ENCODE measurements at regions not wholly inside any gene's neighbourhood (a gene's known extent, or its start where the extent isn't known, plus 50 kb on each side); places are given as distances from the start of the nearest gene placed in this dataset.

GRCh38 chr2:204213588-204213987 lies 277.0 kb downstream of the ICOS start:
- Histone ChIP-seq H3K4me1 (no peaks in the 10 kb centered on the region), H3K36me3 (no peaks in the 10 kb centered on the region), H3K27me3 (no peaks in the 10 kb centered on the region), H3K27ac (no peak overlapping the region), H3K9me3 (no peaks in the 10 kb centered on the region), H3K4me3 (no peak overlapping the region)
- TF ChIP-seq POLR2AphosphoS5 (IDR thresholded peaks at IDR 0.05) (no peak), CTCF (IDR thresholded peaks at IDR 0.05) (no peak), EP300 (IDR thresholded peaks at IDR 0.05) (no peak), POLR2A (IDR thresholded peaks at IDR 0.05) (no peak)
- intact Hi-C loops (cut with DNase I; ENCODE audit: low total_unique reads): no loop called here
- DNase-seq: no peak

- Histone ChIP-seq H3K36me3 (no peaks in the 10 kb centered on the region), H3K27ac (no peak overlapping the region), H3K4me3 (no peak overlapping the region), H3K4me1 (no peaks in the 10 kb centered on the region), H3K9me3 (no peaks in the 10 kb centered on the region), H3K27me3 (no peaks in the 10 kb centered on the region)
- WGBS, 5 donors: 86 to 95% (median 89%) methylated on average over 2 of the region's 2 CpGs
- DNase-seq: no peak
- intact Hi-C loops (cut with DNase I; ENCODE audit: low total_unique reads): no loop called here
- TF ChIP-seq POLR2A (IDR thresholded peaks at IDR 0.05) (no peak), CTCF (IDR thresholded peaks at IDR 0.05) (no peak), EP300 (IDR thresholded peaks at IDR 0.05) (no peak), POLR2AphosphoS5 (IDR thresholded peaks at IDR 0.05) (no peak)
Observed at GRCh38 chr2:204218040-204218439, 281.5 kb downstream of the ICOS start.

GRCh38 chr2:204219196-204219595 lies 282.6 kb downstream of the ICOS start:
- Histone ChIP-seq H3K4me1 (no peaks in the 10 kb centered on the region), H3K9me3 (no peaks in the 10 kb centered on the region), H3K4me3 (no peak overlapping the region), H3K27ac (no peak overlapping the region), H3K27me3 (no peaks in the 10 kb centered on the region), H3K36me3 (no peaks in the 10 kb centered on the region)
- 75 to 96% (median 91%) methylated on average over 2 of the region's 2 CpGs for WGBS, 5 donors
- TF ChIP-seq EP300 (IDR thresholded peaks at IDR 0.05) (no peak), CTCF (IDR thresholded peaks at IDR 0.05) (no peak), POLR2A (IDR thresholded peaks at IDR 0.05) (no peak), POLR2AphosphoS5 (IDR thresholded peaks at IDR 0.05) (no peak)
- DNase-seq: no peak
- intact Hi-C loops (cut with DNase I; ENCODE audit: low total_unique reads): no loop called here

- intact Hi-C loops (cut with DNase I; ENCODE audit: low total_unique reads): no loop called here
- Histone ChIP-seq H3K4me1 (peaks cover 0 to 6% (median 4%) of the 10 kb centered on the region in 4 donors), H3K9me3 (no peaks in the 10 kb centered on the region), H3K27me3 (no peaks in the 10 kb centered on the region), H3K36me3 (no peaks in the 10 kb centered on the region), H3K4me3 (no peak overlapping the region), H3K27ac (no peak overlapping the region)
- 83 to 87% (median 87%) methylated on average over 3 of the region's 3 CpGs for WGBS, 5 donors
- no peak for TF ChIP-seq EP300 (IDR thresholded peaks at IDR 0.05)
- TF ChIP-seq POLR2AphosphoS5 (IDR thresholded peaks at IDR 0.05): no peak
- no peak for TF ChIP-seq CTCF (IDR thresholded peaks at IDR 0.05)
- TF ChIP-seq POLR2A (IDR thresholded peaks at IDR 0.05): no peak
- DNase-seq: no peak
Observed at GRCh38 chr2:204220896-204221295, 284.3 kb downstream of the ICOS start.

Measured in stomach (tissue), 8 donors.